Kidney epithelial cell (primary cell): ENCODE measurements at regions not wholly inside any gene's neighbourhood (a gene's known extent, or its start where the extent isn't known, plus 50 kb on each side); places are given as distances from the start of the nearest gene placed in this dataset.

Source experiments
- DNase-seq: peaks from one replicate; pipeline ENCODE4 v3.0.0-alpha.2; 2010; ENCODE audit warnings: low read depth
- H3K27me3 ChIP-seq: 2 replicates; pipeline ENCODE4 v1.6.0; 2011; ENCODE audit warnings: low read length; ENCODE audit not compliant: control insufficient read depth, insufficient read depth
- H3K36me3 ChIP-seq: 2 replicates; pipeline ENCODE4 v1.5.1; 2011; ENCODE audit warnings: low read length; ENCODE audit not compliant: control insufficient read depth, insufficient read depth
- H3K4me3 ChIP-seq: 2 replicates; pipeline ENCODE4 v1.5.1; 2011; ENCODE audit warnings: low read depth, mild to moderate bottlenecking, control low read depth, low read length
- TF ChIP-seq, protein P1 (sequence below): IDR thresholded peaks from 2 replicates; pipeline ENCODE4 v1.5.1; 2011; ENCODE audit warnings: mild to moderate bottlenecking, moderate library complexity, low read length, control low read depth, inconsistent platforms; ENCODE audit not compliant: insufficient read depth, poor library complexity, severe bottlenecking

DNA sequence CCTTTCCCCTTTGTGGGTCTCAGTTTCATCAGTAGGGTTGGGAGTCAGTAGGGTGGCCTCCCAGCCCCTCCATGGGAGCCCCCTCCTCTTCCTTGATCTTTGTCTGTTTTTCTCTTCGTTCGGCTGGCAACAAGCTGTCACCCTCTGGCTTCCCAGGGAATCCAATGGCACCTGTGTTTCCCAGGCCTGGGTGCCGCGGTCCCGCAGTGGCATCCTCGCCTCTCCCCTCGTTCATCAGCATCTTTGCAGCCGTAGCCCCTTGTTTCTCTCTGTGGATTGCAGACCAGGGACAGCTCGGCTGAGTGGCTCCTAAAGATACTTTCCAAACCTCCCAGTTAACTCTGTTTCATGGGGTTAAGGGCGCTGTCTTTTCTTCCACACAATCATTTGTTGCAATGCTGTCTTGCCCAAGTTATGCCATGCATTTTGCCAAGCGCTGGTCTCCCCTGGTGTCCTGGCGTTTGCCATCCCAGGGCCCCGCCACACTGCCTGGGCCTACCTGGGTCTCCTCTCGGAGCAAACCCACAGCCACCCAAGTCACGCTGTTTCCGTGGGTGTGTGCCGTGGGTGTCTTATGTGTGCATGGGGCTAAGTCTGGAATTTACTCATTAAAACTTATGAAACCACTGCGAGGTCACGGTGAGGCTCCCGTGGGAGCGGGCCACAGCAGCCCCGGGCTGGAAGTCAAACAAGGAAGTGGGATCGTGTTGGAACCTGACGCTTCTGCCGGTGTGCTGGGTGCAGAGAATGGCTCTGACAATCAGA is 189.4 kb upstream of the SHH start:
- no peak for DNase-seq
- Histone ChIP-seq H3K27me3 (peaks cover 2% of the 10 kb centered on the region), H3K36me3 (no peaks in the 10 kb centered on the region), H3K4me3 (no peak overlapping the region)
- TF ChIP-seq, protein P1, sequence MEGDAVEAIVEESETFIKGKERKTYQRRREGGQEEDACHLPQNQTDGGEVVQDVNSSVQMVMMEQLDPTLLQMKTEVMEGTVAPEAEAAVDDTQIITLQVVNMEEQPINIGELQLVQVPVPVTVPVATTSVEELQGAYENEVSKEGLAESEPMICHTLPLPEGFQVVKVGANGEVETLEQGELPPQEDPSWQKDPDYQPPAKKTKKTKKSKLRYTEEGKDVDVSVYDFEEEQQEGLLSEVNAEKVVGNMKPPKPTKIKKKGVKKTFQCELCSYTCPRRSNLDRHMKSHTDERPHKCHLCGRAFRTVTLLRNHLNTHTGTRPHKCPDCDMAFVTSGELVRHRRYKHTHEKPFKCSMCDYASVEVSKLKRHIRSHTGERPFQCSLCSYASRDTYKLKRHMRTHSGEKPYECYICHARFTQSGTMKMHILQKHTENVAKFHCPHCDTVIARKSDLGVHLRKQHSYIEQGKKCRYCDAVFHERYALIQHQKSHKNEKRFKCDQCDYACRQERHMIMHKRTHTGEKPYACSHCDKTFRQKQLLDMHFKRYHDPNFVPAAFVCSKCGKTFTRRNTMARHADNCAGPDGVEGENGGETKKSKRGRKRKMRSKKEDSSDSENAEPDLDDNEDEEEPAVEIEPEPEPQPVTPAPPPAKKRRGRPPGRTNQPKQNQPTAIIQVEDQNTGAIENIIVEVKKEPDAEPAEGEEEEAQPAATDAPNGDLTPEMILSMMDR = no peak

DNA sequence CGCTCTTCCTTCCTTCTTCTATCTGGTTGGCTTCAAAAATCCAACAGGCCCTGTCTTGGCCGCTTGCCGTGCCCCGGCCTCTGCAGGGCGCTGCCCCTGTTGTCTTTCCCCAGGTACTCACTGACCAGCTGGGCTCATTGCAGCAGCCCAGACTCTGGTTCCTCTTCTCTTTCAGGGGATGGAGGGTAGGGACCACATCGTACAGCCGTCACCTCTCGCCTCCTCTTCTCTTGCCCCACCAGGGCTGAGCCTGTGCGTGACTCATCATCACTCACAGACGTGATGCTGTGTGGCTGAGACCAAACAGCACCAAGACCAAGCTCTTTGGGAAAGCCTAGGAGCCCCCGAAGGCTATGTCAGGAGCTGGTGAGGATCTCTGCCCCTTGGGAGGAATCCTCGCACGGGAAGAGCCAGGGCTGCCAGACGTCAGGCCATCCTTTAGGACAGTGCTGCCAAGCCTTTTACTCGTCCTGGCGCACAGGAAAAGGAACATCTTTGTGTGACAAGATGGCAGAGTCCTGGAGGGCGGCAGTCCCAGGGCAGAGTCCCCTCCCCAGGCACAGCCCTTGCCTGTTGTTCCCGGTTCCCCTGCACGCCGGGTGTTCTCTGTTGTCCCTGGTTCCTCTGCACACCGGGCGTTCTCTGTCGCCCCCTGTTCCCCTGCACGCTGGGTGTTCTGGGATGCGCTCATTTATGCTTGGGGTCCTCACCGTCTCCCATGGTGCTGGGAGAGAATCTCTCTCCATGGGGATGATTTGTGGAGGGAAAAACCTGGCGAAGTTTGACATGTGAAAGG is 188.5 kb upstream of the SHH start:
- Histone ChIP-seq H3K27me3 (peaks cover 2% of the 10 kb centered on the region), H3K36me3 (no peaks in the 10 kb centered on the region), H3K4me3 (no peak overlapping the region)
- DNase-seq = no peak
- TF ChIP-seq, protein P1 = no peak

DNA sequence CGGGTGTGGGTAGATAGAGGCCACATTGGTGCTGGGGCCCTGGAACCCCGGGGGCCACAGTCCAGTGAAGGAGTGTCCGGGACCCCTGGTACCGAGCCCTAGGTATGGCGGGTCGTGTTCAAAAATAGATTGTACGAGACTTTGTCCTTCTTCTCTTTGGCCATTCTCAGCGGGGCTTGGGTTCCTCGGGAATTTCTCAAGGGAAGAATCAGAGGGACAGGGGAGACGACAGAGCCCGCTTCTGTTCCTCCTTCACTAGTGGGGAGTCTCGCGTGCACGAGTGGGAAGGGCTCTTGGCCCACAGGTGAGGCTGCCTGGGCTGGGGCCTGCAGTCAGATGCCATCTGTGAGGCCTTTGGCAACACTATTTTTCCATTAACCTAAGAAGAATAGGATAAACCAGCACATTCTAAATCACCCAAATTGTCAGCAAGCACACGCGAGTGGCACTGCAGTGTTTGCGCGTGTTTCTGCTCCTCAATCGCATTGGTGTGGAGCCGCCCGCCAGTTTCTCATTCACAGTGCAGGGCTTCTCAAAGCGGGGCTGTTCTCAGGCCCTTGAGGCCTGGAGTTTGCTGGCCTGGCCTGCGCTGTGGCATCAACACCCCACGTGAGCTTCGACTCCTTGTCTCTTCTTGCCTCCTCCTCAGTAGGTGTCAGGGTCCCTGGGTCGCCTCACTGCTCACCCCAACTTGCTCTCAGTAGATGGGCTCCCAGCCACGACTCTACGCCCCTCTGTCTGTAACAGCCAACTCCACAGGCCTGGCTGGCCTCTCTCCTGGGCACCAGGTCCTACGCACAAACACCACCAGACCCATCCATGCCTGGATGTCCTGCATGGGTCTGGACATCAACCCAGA is 187.6 kb upstream of the SHH start:
- no peaks in the 10 kb centered on the region for H3K36me3 ChIP-seq
- no peak for DNase-seq
- TF ChIP-seq, protein P1 = no peak
- H3K27me3 ChIP-seq = peaks cover 2% of the 10 kb centered on the region
- H3K4me3 ChIP-seq = no peak overlapping the region

DNA sequence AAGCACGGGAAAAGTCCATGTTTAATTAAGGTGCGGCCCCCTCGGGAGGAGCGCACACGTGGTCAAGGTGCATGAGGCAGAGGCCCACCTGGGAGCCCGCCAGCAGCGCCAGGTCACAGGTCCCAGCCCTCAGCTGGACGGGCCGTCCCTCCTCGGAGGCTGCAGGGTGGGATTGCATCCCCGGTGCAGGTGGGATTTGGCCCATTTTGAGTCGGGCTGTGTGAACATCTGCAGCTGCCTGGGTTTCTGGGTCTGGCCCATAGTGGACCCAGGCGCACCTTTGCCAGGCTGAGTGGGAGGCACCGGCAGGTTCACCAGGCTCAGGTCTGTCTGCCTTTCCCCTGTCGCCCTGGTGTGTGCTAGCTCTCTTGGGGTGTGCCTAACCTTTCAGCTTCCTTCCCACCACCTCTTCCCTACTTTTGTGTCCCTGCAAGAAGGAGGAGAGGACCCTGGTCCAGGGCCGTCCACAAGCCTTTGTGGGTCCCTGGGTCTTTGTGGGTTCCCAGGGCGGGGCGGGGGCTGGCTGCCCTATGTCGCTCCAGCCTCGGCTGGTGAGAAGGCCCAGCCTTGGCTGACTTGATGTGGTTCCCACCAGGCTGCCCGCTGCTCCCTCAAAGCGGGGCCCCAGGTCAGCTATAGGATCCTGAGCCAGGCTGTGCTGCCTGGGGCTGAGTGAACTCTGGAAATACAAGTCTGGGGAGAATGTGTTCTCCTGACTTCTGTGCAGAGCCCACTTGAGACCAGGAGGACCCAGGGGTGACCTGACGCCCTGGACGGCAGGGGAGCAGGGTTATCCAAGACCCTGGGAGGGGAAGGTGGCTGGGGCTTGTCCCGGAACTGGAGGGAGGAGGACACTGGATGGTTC is 186.7 kb upstream of the SHH start:
- Histone ChIP-seq H3K36me3 (no peaks in the 10 kb centered on the region), H3K27me3 (peaks cover 2% of the 10 kb centered on the region), H3K4me3 (no peak overlapping the region)
- DNase-seq = no peak
- TF ChIP-seq, protein P1 = no peak

DNA sequence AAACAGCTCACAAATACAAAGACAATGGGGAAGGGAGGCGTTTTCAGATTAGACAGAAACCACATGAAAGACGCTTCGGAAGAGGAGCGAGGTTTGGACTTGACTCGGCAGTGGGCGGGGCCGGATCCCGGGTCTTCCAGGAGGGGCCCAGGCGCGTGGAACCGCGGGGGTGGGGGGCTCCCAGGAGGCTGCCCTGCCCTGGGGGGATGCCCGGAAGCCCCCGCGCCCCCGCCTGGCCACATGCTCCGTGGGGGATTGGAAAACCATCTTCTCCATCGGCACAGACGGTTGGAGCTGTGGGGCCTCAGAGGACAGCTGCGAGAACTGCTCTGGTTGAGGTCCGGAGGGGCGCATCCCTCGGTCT is 186.0 kb upstream of the SHH start:
- TF ChIP-seq, protein P1 = no peak
- Histone ChIP-seq H3K36me3 (no peaks in the 10 kb centered on the region), H3K27me3 (peaks cover 2% of the 10 kb centered on the region), H3K4me3 (no peak overlapping the region)
- no peak for DNase-seq
